D341Med (cell line): ENCODE measurements at regions not wholly inside any gene's neighbourhood (a gene's known extent, or its start where the extent isn't known, plus 50 kb on each side); places are given as distances from the start of the nearest gene placed in this dataset.

Experiments
- DNase-seq: peaks from one replicate; pipeline ENCODE4 v3.0.0; 2012; ENCODE audit warnings: low spot score

DNA sequence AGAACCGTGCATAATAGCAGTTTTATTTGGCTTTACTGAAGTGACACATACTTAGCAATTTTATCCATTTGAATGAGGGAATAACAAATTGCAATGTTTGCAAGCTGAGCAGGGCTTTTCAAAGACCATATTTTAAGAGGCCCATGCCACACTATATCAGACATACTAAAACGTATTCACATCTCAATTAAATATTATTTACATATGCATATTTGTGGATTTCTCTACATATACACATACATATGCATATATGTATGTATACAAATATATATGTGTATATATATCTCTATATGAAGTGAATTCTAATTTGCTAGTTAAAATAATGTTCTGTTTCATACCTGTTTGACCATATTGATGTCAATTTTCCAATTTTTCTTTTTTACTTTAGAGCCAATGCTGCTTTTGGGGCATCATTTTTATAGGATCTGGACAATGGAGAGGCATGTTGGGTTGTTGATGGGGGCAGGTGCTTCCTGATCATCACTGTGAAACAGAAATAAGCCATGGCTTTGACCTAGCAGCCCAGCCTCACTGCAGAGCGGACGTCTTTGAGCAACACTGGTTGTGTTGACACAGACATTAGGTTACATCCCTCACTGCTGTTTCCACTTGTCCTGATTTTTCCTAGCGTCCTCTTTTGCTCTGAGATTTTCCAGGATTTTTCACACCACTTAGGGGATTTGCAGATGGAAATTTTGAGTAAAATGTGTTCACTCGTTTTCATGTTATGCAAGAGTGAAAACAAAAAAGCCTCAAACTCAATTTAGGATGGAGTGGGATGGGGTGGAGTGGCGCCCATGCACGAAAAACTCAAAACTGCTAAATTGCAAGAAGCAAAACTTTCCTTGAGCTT lies 56.9 kb downstream of the RDH14 start:
- DNase-seq: no peak

DNA sequence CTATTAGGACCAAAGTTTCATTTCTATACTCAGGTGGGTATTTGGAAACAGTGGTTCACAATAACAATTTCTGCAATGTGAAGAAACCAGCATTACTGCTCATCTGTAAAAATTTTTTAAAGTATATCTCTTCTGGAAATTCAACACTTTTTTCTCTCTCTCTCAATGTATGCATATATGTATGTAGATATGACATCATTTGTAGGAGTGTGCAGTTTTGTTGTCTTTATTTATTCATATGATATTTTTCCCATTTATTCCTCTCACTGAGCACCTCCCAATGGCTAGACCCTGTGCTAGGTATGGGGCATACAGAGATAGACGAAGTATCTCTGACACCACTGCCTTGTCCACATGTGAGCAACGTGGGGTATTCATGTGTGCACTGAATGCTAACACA lies 58.3 kb downstream of the RDH14 start:
- DNase-seq: no peak

- no peak for DNase-seq
Observed at GRCh38 chr2:18501729-18502128, 58.7 kb downstream of the RDH14 start.

GRCh38 chr2:18501156-18501555 lies 59.3 kb downstream of the RDH14 start:
- no peak for DNase-seq

- DNase-seq: no peak
Observed at GRCh38 chr2:18500333-18500732, 60.1 kb downstream of the RDH14 start.

DNA sequence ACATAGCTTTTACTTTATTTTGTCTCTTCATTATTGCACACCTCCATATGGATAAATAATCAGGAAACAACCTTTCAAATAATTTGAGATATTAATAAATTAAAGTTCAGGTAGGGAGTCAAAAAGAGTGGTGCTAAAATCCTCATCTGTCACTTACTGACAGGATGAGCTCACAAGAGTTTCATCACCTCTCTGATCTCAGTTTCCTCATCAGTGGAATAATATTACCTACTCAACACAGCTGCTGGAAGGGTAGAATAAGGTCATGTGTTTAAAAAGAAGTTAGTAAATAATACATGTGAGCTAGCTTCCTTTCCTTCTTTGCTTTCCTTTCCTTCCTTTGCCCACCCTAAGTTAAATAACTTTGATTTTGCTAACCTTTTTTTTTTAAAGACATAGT lies 61.9 kb downstream of the RDH14 start:
- no peak for DNase-seq

DNA sequence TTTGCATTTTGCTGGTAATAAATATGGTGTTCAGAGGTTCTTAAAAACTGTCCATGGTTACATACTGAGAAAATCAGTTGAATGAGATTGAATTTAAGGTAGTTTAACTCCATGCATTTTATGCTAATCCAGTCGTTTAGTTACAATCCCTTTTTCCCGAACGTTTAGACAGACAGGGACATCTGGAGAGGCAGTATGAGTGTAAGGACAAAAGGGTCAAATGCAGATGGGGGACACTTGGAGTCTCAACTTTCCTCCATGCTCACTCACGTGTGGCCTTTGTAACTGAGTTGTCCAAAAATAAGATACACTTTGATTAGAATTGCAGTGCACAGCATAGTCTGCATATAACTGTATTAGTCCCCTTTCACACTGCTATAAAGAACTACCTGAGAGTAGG lies 63.9 kb downstream of the RDH14 start:
- DNase-seq: no peak

- no peak for DNase-seq
Observed at GRCh38 chr2:18495058-18495457, 65.4 kb downstream of the RDH14 start.

DNA sequence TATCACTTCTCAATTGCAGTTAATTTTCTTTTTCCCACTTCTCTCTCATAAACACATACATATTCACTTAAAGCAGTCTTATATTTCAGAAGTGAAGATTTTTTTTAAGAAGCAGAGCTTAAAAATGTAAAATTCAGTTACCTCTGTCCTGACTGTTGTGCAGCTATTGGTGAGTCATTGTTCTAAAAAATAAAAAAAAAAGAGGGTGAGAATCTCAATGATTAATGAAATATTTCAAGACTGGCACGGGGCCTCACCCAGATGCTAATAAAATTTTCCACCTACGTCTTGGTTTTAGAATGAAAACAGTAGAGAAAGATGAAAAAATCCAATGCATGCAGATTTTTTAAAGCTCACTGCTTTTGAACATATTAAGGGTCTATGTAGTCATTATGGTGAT lies 67.7 kb downstream of the RDH14 start:
- no peak for DNase-seq

DNA sequence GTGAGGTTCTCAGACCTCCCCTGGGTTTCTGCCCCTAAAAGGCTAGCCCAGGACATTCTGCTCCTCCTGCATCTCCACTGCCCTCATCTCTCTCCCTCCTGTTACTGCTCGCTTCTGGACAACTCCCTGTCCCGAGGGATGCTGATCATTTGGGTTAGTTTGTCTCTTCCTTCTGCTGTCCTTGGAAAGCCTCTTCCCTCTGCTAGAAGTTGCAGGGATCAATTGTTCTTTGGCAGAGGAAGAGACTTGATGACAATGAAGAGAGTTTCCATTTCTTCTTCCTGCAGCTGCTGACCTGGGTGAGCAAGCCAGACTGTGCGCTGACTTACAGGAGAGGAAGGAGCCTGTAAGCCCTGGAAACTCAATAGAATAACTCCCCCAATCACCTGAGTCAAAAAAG lies 68.9 kb downstream of the RDH14 start:
- no peak for DNase-seq

- no peak for DNase-seq
Observed at GRCh38 chr2:18490901-18491300, 69.6 kb downstream of the RDH14 start.

DNA sequence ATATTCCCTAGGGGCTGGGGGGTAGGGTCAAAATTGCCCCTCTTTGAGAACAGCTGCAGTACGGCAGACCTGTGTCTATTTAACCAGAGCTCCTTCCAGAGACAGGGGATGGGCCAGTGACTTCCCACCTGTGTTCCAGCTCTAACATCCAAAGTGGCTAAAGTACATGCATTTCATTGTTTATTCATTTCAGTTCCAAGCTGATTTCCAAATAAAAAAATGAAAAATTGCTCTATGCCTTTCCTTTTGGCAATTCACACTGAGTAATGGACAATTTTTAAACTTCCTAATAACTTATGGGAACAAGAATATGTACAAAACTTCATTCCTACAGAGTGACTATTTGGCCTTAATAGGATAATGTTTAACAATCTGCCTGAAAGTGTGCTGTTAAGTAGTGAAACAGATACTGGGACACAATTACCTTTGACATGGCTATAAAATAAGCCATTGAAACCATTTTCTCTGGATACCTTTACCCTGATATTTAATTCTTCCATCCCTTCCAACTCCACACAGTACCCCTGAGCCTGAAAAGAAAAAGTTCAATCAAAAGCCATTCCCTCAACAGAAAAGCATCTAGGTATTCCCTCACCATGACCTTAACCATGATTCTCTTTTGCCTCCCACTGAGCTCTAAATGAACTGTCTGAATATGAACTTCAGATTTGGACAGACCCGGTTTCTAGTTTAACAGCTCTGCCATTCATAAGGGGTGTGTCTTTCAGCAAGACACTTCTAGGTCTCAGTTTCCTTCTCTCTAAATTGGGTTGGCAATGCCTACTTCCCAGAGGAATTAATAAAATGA lies 73.1 kb downstream of the RDH14 start:
- DNase-seq: no peak

DNA sequence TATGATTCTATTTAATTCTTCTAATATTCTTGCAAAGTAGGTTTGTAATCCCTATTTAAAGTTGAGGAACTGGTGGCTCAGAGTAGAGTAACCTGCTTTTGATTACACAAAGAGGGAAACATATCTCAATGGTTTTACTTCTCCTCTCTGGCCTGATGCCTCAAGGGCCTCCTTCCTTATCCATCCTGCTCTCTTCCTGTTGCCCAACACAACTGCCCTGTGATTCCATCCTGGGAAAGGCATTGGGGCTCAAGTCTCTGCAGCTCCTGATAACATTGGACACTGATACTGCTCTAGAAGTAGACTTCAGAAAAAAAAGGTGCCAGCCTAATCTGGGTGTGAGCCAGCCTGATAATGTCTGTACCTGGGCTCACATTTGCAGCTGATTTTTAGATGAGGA lies 75.8 kb downstream of the RDH14 start:
- DNase-seq: no peak

GRCh38 chr2:18483896-18484295 lies 76.6 kb downstream of the RDH14 start:
- no peak for DNase-seq

GRCh38 chr2:18482666-18483065 lies 77.8 kb downstream of the RDH14 start:
- DNase-seq: no peak

DNA sequence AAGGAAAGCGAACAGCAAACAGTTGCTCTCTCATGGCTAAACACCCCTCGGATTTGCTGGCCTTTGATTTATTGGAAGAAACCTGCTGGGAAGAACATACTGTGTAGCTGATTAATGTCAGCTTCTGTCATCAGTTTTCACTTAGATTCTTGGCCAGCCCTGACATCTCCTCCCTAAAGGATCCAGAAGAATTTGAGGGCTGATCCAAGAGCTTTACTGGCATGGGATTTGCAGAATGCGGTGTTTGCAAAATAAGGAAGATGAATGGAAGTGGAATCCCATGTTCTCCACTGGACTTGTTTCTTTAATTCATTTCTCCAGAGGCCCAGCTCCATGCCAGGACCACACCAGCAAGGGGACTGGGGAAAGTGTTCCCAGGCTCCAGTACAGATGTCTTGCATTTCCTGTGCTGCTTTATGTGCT lies 80.5 kb downstream of the RDH14 start:
- no peak for DNase-seq

DNA sequence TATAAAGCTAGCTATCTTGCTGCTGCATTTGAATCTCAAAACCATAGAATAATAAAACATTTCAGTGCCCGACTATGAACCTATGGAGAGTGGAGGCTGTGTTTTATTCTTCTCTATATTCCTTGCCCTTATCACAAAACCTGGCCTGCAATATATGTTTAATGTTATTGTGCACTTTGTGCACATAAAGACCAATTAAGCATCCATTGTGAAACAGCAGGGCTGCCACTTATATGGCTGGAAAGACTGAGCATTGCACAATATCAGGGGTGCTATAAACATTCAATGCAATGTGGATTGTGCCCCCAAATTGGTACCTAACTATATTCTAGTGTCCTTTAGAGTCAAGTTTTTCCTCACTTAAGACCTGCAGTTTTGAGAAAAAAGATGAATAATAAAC lies 83.2 kb downstream of the RDH14 start:
- no peak for DNase-seq

- no peak for DNase-seq
Observed at GRCh38 chr2:18476484-18476883, 84.0 kb downstream of the RDH14 start.

DNA sequence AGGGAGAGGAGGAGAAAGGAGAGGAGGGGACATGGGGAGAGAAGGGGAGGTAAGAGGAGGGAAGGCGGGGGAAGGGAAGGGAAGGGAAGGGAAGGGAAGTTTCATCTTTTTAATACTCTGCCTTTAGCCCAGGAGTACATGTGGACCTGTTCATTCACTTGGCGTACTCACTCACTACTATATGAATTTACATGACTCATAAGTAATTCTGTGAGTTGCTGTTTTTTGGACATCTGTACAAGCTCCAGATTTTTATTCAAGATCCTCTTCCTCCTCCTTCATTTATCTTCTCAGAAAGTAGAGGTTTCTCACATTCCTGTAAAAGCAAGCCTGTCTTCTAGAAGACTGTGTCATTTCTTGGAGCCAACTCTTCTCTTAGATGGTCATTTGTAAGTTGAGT lies 84.6 kb downstream of the RDH14 start:
- no peak for DNase-seq

- no peak for DNase-seq
Observed at GRCh38 chr2:18474700-18475099, 85.8 kb downstream of the RDH14 start.

- DNase-seq: no peak
Observed at GRCh38 chr2:18473241-18474181, 86.9 kb downstream of the RDH14 start.

DNA sequence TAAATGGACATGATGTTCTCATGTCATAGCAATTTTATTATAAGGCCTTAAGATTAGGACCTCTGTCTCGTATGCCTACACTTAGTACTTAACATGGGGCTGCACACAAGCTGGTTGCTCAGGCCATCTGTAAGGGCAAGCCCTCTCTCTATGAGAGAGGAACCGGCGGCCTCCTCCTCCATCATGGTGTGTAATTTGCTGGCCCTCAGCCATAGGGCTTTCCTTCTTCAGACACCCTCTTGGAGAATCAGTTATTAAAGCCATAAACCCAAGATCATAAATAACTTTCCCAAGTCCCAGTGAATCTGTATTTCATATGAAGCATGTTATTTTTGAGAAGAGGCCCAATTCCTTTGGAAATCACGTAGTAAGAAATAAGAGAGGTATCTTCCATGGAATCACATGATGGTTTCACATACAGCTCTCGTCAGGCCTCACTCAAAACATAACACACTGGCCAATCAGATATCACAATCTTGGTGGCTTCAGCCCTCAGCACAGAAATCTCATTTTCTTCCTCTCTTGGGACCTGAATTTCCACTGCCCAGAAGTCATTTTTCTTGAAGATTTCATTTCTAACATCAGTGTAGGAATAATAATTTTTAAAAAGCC lies 92.6 kb downstream of the RDH14 start:
- DNase-seq: no peak
